GM12891 (cell line): ENCODE measurements at regions not wholly inside any gene's neighbourhood (a gene's known extent, or its start where the extent isn't known, plus 50 kb on each side); places are given as distances from the start of the nearest gene placed in this dataset.

Source experiments
- PAX5 ChIP-seq: IDR thresholded peaks from 2 replicates; pipeline ENCODE4 v1.6.1; 2011; ENCODE audit warnings: low read length, moderate library complexity, mild to moderate bottlenecking; ENCODE audit not compliant: insufficient read depth, severe bottlenecking
- POLR2A ChIP-seq: IDR thresholded peaks from 2 replicates; pipeline ENCODE4 v1.6.1; 2011; ENCODE audit warnings: low read depth, low read length, control low read depth
- POLR2AphosphoS5 ChIP-seq: IDR thresholded peaks from 2 replicates; pipeline ENCODE4 v1.6.1; 2011; ENCODE audit warnings: low read depth, low read length, control low read depth
- POU2F2 ChIP-seq: IDR thresholded peaks from 2 replicates; pipeline ENCODE4 v1.6.1; 2011; ENCODE audit warnings: low read depth, mild to moderate bottlenecking, control low read depth, low read length, moderate library complexity
- SPI1 ChIP-seq: IDR thresholded peaks from 2 replicates; pipeline ENCODE4 v1.6.1; 2011; ENCODE audit warnings: low read depth, low read length, control low read depth
- TAF1 ChIP-seq: IDR thresholded peaks from 2 replicates; pipeline ENCODE4 v1.6.1; 2011; ENCODE audit warnings: low read depth, low read length, control low read depth

GRCh38 chr18:40841467-40841866, 1113.6 kb upstream of the PIK3C3 start:
- TF ChIP-seq POLR2A (no peak), TAF1 (no peak), SPI1 (no peak), POLR2AphosphoS5 (no peak), POU2F2 (no peak), PAX5 (no peak)
